HEK293 (cell line): ENCODE measurements at regions not wholly inside any gene's neighbourhood (a gene's known extent, or its start where the extent isn't known, plus 50 kb on each side); places are given as distances from the start of the nearest gene placed in this dataset.
"Not testable (repeated sequence)": the region's sequence is repeated elsewhere in the genome, so short reads cannot be mapped to it uniquely, and the experiment has no call there.

Experiments used
- CTCF ChIA-PET: fragments of 350-600 bp; formaldehyde crosslinking; extraction: SDS; loops from one replicate; lab custom pipeline; 2021; ENCODE audit warnings: antibody characterized with exemption; lab: Yijun Ruan, JAX
- POLR2A ChIA-PET: fragments of 300-600 bp; formaldehyde crosslinking; extraction: SDS; loops from one replicate; lab custom pipeline; 2020; ENCODE audit warnings: antibody characterized with exemption, inconsistent platforms; lab: Yijun Ruan, JAX
- H3K27ac ChIP-seq: fragments of 200-500 bp; sonication (Bioruptor generic); 2 replicates; pipeline ENCODE4 v1.5.1; 2014; ENCODE audit warnings: low read depth, low read length, control low read depth, inconsistent platforms; ENCODE audit errors: extremely low read depth
- H3K36me3 ChIP-seq, 2 experiments: fragments of 200-500 bp in 1 of 2; sonication (Bioruptor generic) in 1 of 2; 1 replicate in 1 of 2; 2 replicates in 1 of 2; pipeline ENCODE4 v1.5.1; 2014 to 2017; ENCODE audit warnings: inconsistent platforms in 2 of 2, low read length in 2 of 2; ENCODE audit not compliant: control insufficient read depth in 2 of 2, insufficient read depth in 1 of 2
- H3K4me1 ChIP-seq: fragments of 200-500 bp; sonication (Bioruptor generic); 2 replicates; pipeline ENCODE4 v1.5.1; 2014; ENCODE audit warnings: mild to moderate bottlenecking, low read length, inconsistent platforms; ENCODE audit not compliant: control insufficient read depth, insufficient read depth
- H3K4me3 ChIP-seq: 2 replicates; pipeline ENCODE4 v1.5.1; 2011; ENCODE audit warnings: low read depth, mild to moderate bottlenecking, control low read depth, low read length, moderate library complexity
- H3K9me3 ChIP-seq: fragments of 200-500 bp; sonication (Bioruptor generic); 2 replicates; pipeline ENCODE4 v1.5.1; 2014; ENCODE audit warnings: low read depth, low read length, inconsistent platforms; ENCODE audit not compliant: control insufficient read depth, insufficient read depth
- EGR2 ChIP-seq: fragments of 450-650 bp; formaldehyde crosslinking; IDR thresholded peaks from 2 replicates; pipeline ENCODE4 v1.5.1; 2016; ENCODE audit warnings: low read depth, missing biosample characterization, missing genetic modification characterization
- KLF16 ChIP-seq: fragments of 450-650 bp; formaldehyde crosslinking; IDR thresholded peaks from 2 replicates; pipeline ENCODE4 v1.5.1; 2017; ENCODE audit warnings: missing biosample characterization, missing genetic modification characterization
- OSR2 ChIP-seq: fragments of 450-650 bp; formaldehyde crosslinking; IDR thresholded peaks from 2 replicates; pipeline ENCODE4 v1.5.1; 2016; ENCODE audit warnings: missing biosample characterization, missing genetic modification characterization
- SCRT2 ChIP-seq: fragments of 450-650 bp; formaldehyde crosslinking; IDR thresholded peaks from 2 replicates; pipeline ENCODE4 v1.5.1; 2016; ENCODE audit warnings: missing biosample characterization, missing genetic modification characterization
- ZFP69B ChIP-seq: fragments of 450-650 bp; formaldehyde crosslinking; IDR thresholded peaks from 2 replicates; pipeline ENCODE4 v1.5.1; 2016; ENCODE audit warnings: missing biosample characterization, missing genetic modification characterization
- ZNF121 ChIP-seq: fragments of 450-650 bp; formaldehyde crosslinking; IDR thresholded peaks from 2 replicates; pipeline ENCODE4 v1.5.1; 2016; ENCODE audit warnings: missing biosample characterization, missing genetic modification characterization
- ZNF169 ChIP-seq: fragments of 450-650 bp; formaldehyde crosslinking; IDR thresholded peaks from 2 replicates; pipeline ENCODE4 v1.5.1; 2016; ENCODE audit warnings: missing biosample characterization, missing genetic modification characterization
- ZNF423 ChIP-seq: fragments of 450-650 bp; formaldehyde crosslinking; IDR thresholded peaks from 2 replicates; pipeline ENCODE4 v1.5.1; 2016; ENCODE audit warnings: missing biosample characterization, missing genetic modification characterization
- ZNF544 ChIP-seq: fragments of 450-650 bp; formaldehyde crosslinking; IDR thresholded peaks from 2 replicates; pipeline ENCODE4 v1.5.0; 2017; ENCODE audit warnings: missing biosample characterization, missing genetic modification characterization
- ZNF558 ChIP-seq: fragments of 450-650 bp; formaldehyde crosslinking; IDR thresholded peaks from 2 replicates; pipeline ENCODE4 v1.5.1; 2016; ENCODE audit warnings: missing biosample characterization, missing genetic modification characterization
- ZNF585B ChIP-seq: fragments of 450-650 bp; formaldehyde crosslinking; IDR thresholded peaks from 2 replicates; pipeline ENCODE4 v1.5.1; 2016; ENCODE audit warnings: missing biosample characterization, missing genetic modification characterization
- ZNF664 ChIP-seq: fragments of 450-650 bp; formaldehyde crosslinking; IDR thresholded peaks from 2 replicates; pipeline ENCODE4 v1.5.1; 2016; ENCODE audit warnings: missing biosample characterization, missing genetic modification characterization
- ZNF707 ChIP-seq: fragments of 450-650 bp; formaldehyde crosslinking; IDR thresholded peaks from 2 replicates; pipeline ENCODE4 v1.5.1; 2016; ENCODE audit warnings: missing biosample characterization, missing genetic modification characterization
- TF ChIP-seq, protein P1 (sequence below): fragments of 450-650 bp; formaldehyde crosslinking; IDR thresholded peaks from 2 replicates; pipeline ENCODE4 v1.5.1; 2016; ENCODE audit warnings: missing biosample characterization, missing genetic modification characterization
- TF ChIP-seq, protein P2 (sequence below): fragments of 450-650 bp; formaldehyde crosslinking; IDR thresholded peaks from 2 replicates; pipeline ENCODE4 v1.5.1; 2017; ENCODE audit warnings: missing biosample characterization, missing genetic modification characterization
- TF ChIP-seq, protein P3 (sequence below): fragments of 450-650 bp; IDR thresholded peaks from 2 replicates; pipeline ENCODE4 v1.5.1; 2018; ENCODE audit warnings: missing biosample characterization, missing genetic modification characterization
- TF ChIP-seq, protein P4 (sequence below): fragments of 450-650 bp; IDR thresholded peaks from 2 replicates; pipeline ENCODE4 v1.5.1; 2018; ENCODE audit warnings: missing biosample characterization, mild to moderate bottlenecking, missing genetic modification characterization

DNA sequence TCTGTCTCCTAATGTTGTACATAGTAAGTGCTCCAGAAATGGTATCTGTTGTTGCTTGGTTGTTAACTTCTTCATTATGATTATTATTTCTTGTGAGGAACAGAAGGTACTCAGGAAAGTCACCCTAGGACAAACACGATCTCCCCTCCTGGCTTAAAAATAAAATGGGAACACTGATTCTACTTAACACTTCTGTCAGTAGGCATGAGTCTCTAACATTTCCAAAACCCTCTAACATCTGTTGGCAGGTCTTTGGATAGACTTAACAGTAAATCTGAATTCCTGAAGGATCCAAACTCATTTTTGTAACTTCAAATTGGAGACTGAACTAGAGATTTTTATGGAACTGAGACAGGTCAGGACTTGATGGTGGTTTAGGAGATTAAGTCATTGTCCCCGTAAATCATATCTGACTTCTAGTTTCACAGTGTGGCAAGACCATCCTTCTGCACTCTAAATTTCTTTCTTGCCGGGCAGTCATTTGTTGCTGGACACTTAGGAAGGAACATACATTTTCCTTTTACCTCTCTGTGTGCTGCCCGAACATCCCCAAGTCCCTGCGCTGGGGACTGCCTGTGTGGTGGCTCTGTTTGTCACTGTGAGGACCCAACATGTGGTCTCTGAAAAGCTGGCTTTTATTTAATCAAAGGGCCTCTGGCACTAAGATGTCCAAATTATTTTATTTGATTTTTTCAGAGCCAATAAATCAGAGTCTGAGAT is 149.9 kb downstream of the NPIPB5 start:
- H3K27ac ChIP-seq, result no peak overlapping the region
- H3K36me3 ChIP-seq, result no peaks in the 10 kb centered on the region
- CTCF ChIA-PET, result no interaction called here
- POLR2A ChIA-PET, result no interaction called here
- H3K4me3 ChIP-seq, result no peak overlapping the region
- H3K9me3 ChIP-seq, result no peaks in the 10 kb centered on the region
- H3K4me1 ChIP-seq, result peaks cover 7% of the 10 kb centered on the region
- TF ChIP-seq ZNF664 (tag by site-specific recombination), result peak; percentile 32; the same call in 1 of the 2 replicates
- peak; percentile 45; the same call in 1 of the 2 replicates for TF ChIP-seq SCRT2 (tag by site-specific recombination)
- no peak for TF ChIP-seq ZNF544 (tag by site-specific recombination)
- TF ChIP-seq, protein P1, sequence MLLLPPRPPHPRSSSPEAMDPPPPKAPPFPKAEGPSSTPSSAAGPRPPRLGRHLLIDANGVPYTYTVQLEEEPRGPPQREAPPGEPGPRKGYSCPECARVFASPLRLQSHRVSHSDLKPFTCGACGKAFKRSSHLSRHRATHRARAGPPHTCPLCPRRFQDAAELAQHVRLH (tag by site-specific recombination), result no peak
- TF ChIP-seq, protein P2, sequence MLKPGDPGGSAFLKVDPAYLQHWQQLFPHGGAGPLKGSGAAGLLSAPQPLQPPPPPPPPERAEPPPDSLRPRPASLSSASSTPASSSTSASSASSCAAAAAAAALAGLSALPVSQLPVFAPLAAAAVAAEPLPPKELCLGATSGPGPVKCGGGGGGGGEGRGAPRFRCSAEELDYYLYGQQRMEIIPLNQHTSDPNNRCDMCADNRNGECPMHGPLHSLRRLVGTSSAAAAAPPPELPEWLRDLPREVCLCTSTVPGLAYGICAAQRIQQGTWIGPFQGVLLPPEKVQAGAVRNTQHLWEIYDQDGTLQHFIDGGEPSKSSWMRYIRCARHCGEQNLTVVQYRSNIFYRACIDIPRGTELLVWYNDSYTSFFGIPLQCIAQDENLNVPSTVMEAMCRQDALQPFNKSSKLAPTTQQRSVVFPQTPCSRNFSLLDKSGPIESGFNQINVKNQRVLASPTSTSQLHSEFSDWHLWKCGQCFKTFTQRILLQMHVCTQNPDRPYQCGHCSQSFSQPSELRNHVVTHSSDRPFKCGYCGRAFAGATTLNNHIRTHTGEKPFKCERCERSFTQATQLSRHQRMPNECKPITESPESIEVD (tag by site-specific recombination), result peak; percentile 48; the same call in 1 of the 2 replicates

DNA sequence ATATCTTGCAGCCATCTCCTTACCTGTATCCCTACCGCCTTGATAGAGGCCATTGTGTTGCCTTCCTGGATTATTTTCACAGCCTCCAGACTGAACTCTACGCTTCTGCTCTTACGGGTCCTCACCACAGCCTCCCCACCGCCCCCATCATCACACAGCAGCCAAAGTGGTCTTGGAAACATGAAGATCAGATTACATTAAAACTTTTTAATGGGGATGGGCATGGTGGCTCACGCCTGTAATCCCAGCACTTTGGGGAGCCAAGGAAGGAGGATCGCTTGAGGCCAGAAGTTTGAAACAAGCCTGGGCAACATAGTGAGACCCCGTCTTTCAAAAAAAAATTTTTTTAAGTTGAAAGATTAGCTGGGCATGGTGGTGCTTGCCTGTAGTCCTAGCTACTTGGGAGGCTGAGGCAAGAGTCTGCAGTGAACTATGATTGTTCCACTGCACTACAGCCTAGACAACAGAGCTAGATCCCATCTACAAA is 150.5 kb downstream of the NPIPB5 start:
- Histone ChIP-seq H3K4me1 (peaks cover 7% of the 10 kb centered on the region), H3K27ac (no peak overlapping the region), H3K9me3 (no peaks in the 10 kb centered on the region), H3K4me3 (no peak overlapping the region)
- CTCF ChIA-PET, result interaction anchor here (0.7 kb wide), 1 partner anchor 544 kb away, joined by 3 read pairs; no protein-coding TSS in a partner anchor
- TF ChIP-seq ZNF121 (tag by site-specific recombination) (peak; percentile 88), EGR2 (tag by site-specific recombination) (no peak), ZNF707 (tag by site-specific recombination) (no peak)
- TF ChIP-seq, all 188 proteins: peak for 1
- no peaks in the 10 kb centered on the region for H3K36me3 ChIP-seq
- POLR2A ChIA-PET, result no interaction called here

DNA sequence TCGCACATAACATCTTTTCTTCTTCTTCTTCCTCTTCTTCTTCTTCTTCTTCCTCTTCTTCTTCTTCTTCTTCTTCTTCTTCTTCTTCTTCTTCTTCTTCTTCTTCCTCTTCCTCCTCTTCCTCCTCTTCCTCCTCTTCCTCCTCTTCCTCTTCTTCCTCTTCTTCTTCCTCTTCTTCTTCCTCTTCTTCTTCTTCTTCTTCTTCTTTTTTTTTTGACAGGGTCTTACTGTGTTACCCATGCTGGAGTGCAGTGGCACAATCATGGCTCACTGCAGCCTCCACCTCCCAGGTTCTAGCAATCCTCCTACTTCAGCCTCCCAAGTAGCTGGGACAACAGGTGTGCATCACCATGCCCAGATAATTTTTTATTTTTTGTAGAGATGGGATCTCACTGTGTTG is 151.0 kb upstream of the HS3ST2 start:
- H3K4me1 ChIP-seq, H3K4me3 ChIP-seq, H3K27ac ChIP-seq, POLR2A ChIA-PET, H3K9me3 ChIP-seq, H3K36me3 ChIP-seq: not testable (repeated sequence)
- TF ChIP-seq, protein P3, sequence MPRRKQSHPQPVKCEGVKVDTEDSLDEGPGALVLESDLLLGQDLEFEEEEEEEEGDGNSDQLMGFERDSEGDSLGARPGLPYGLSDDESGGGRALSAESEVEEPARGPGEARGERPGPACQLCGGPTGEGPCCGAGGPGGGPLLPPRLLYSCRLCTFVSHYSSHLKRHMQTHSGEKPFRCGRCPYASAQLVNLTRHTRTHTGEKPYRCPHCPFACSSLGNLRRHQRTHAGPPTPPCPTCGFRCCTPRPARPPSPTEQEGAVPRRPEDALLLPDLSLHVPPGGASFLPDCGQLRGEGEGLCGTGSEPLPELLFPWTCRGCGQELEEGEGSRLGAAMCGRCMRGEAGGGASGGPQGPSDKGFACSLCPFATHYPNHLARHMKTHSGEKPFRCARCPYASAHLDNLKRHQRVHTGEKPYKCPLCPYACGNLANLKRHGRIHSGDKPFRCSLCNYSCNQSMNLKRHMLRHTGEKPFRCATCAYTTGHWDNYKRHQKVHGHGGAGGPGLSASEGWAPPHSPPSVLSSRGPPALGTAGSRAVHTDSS, result peak; percentile 94
- CTCF ChIA-PET, result interaction anchor here (1.3 kb wide), 1 partner anchor 21 kb away, joined by 3 read pairs; no protein-coding TSS in a partner anchor

DNA sequence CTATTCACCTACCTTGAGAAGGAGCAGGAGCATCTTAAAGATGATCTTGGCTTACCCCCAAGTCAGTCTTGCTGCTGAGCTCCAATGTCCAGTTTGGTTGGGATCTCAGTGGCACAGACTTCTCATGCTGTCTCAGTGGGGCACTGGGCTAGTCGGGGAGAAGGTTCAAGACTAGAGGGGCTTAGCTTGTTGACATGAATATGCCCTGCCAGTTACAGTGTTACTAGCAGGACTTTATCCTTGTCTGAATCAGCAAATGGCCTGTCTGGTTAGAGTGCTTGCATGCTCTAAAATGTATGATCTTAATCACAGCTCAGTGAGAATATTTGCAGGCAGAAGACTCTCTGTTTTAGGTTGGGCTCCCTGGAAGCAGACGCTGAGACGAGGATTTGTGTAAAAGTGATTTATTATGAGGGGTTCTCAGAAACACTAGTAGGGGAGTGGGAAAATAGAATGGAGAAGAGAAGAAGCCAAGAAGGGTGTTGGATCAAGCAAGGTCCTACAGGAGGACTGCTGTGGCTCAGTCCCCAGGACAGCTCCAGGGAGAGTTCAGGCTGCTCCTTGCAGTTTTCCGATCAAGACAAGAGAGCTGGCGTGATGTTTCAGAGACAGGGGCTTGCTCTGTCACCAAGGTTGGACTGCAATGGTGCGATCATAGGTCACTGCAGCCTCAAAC is 150.4 kb upstream of the HS3ST2 start:
- no peak for TF ChIP-seq ZNF423 (tag by site-specific recombination)
- TF ChIP-seq KLF16 (tag by site-specific recombination), result no peak
- no peak for TF ChIP-seq ZNF558 (tag by site-specific recombination)
- no peak for TF ChIP-seq ZNF169
- TF ChIP-seq ZNF585B (tag by site-specific recombination), result no peak
- TF ChIP-seq OSR2 (tag by site-specific recombination), result no peak
- TF ChIP-seq, protein P4, sequence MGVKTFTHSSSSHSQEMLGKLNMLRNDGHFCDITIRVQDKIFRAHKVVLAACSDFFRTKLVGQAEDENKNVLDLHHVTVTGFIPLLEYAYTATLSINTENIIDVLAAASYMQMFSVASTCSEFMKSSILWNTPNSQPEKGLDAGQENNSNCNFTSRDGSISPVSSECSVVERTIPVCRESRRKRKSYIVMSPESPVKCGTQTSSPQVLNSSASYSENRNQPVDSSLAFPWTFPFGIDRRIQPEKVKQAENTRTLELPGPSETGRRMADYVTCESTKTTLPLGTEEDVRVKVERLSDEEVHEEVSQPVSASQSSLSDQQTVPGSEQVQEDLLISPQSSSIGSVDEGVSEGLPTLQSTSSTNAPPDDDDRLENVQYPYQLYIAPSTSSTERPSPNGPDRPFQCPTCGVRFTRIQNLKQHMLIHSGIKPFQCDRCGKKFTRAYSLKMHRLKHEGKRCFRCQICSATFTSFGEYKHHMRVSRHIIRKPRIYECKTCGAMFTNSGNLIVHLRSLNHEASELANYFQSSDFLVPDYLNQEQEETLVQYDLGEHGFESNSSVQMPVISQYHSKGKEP (tag by site-specific recombination), result no peak
- TF ChIP-seq EGR2 (tag by site-specific recombination), result no peak
- no peak for TF ChIP-seq ZFP69B (tag by site-specific recombination)
- no peak for TF ChIP-seq ZNF121 (tag by site-specific recombination)
- TF ChIP-seq, all 188 proteins: peak for 0
- Histone ChIP-seq H3K4me1 (peaks cover 7% of the 10 kb centered on the region), H3K27ac (no peak overlapping the region), H3K9me3 (no peaks in the 10 kb centered on the region), H3K4me3 (no peak overlapping the region), H3K36me3 (no peaks in the 10 kb centered on the region)
- ChIA-PET POLR2A (interaction anchor here (1.0 kb wide), 1 partner anchor 12 kb away, joined by 3 read pairs; no protein-coding TSS in a partner anchor), CTCF (interaction anchor here (0.7 to 1.3 kb wide), 2 partner anchors 9 to 20 kb away, joined by 3 to 5 read pairs; no protein-coding TSS in a partner anchor)
